Duodenal mucosa (tissue), 2 donors: ENCODE measurements at regions not wholly inside any gene's neighbourhood (a gene's known extent, or its start where the extent isn't known, plus 50 kb on each side); places are given as distances from the start of the nearest gene placed in this dataset.

Experiments
- H3K27ac ChIP-seq: one replicate; pipeline ENCODE4 v1.7.0; 2013; ENCODE audit warnings: low read depth, low read length
- H3K27me3 ChIP-seq, 2 donors: one replicate each; pipeline ENCODE4 v1.7.0; 2013; ENCODE audit warnings: low read length in 2 of 2, control low read depth in 1 of 2; ENCODE audit not compliant: insufficient read depth in 2 of 2, control insufficient read depth in 1 of 2
- H3K36me3 ChIP-seq, 2 donors: one replicate each; pipeline ENCODE4 v1.7.0; 2013; ENCODE audit warnings: low read length in 2 of 2, control low read depth in 1 of 2; ENCODE audit not compliant: insufficient read depth in 2 of 2, control insufficient read depth in 1 of 2
- H3K4me1 ChIP-seq, 2 donors: one replicate each; pipeline ENCODE4 v1.7.0; 2013; ENCODE audit warnings: low read length in 2 of 2, control low read depth in 1 of 2; ENCODE audit not compliant: insufficient read depth in 2 of 2, control insufficient read depth in 1 of 2
- H3K4me3 ChIP-seq, 2 donors: one replicate each; pipeline ENCODE4 v1.7.0; 2013; ENCODE audit warnings: low read length in 2 of 2, low read depth in 1 of 2
- H3K9ac ChIP-seq, 2 donors: one replicate each; pipeline ENCODE4 v1.7.0; 2013; ENCODE audit warnings: low read length in 2 of 2, low read depth in 1 of 2
- H3K9me3 ChIP-seq, 2 donors: one replicate each; pipeline ENCODE4 v1.7.0; 2013; ENCODE audit warnings: low read length in 2 of 2, control low read depth in 1 of 2; ENCODE audit not compliant: control insufficient read depth in 1 of 2

DNA sequence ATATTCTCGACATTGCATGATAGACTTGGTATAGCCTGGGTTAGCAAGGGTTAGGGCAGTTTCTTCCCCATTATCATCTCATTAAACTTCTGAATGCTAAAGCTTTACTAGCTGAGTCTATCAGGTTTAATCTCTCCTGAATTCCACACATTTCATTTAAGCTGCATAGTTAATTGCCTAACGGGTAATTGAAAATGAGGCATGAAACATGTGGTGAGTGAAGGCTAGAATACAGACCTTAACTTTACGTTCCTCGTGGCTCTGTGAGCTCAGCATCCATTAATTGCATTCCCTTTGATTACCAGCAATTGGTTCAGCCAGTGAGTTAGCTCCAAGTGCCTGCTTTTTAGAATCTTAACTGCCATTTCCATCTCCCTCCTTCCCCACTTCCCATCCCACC, 126.5 kb upstream of the MEX3C start:
- H3K27ac ChIP-seq = no peak overlapping the region
- H3K36me3 ChIP-seq = no peaks in the 10 kb centered on the region
- no peaks in the 10 kb centered on the region for H3K4me1 ChIP-seq
- no peak overlapping the region for H3K4me3 ChIP-seq
- no peak overlapping the region for H3K9ac ChIP-seq
- no peaks in the 10 kb centered on the region for H3K9me3 ChIP-seq
- no peaks in the 10 kb centered on the region for H3K27me3 ChIP-seq

DNA sequence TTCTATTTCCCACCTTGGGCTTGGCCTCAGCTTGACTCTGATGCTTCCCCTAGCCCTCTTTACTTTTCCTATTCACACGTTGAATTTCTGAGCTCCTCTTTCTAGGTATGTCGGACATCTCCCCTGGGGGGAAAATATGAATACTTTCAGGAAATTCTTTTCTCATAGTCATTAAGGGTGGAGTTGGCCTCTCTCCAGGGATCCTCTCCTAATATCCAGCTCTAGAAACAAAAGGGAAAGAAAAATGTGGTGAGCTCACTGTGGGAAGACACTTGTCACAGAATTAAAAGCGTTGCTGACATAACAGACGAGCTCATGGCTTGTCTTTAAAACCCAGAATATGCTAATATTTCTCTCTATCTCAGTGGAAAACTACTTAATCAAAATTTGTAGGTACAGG, 132.7 kb upstream of the MEX3C start:
- Histone ChIP-seq H3K36me3 (no peaks in the 10 kb centered on the region), H3K9me3 (no peaks in the 10 kb centered on the region), H3K27ac (no peak overlapping the region), H3K4me3 (no peak overlapping the region), H3K4me1 (no peaks in the 10 kb centered on the region), H3K9ac (no peak overlapping the region), H3K27me3 (no peaks in the 10 kb centered on the region)

DNA sequence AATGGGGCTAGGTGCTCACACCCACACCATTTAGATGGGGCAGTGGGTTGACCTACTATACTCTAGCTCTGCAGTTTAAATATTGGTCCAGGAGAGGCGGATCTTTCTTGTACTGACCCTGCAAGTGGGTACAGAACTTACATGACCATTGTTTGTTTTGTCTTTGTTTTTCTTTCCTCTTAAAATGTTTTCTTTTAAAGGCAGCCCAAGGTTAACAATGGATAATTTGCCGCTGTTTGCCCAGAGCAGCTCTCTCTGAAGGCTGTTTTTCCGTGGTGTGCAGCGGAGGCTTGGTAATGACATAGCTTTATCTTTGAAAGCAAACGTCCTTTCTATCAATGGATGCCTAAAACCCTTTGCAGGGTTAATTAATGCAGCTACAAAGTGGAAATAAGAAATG, 133.3 kb upstream of the MEX3C start:
- Histone ChIP-seq H3K27me3 (no peaks in the 10 kb centered on the region), H3K4me1 (no peaks in the 10 kb centered on the region), H3K9ac (no peak overlapping the region), H3K27ac (no peak overlapping the region), H3K9me3 (no peaks in the 10 kb centered on the region), H3K36me3 (no peaks in the 10 kb centered on the region), H3K4me3 (no peak overlapping the region)

DNA sequence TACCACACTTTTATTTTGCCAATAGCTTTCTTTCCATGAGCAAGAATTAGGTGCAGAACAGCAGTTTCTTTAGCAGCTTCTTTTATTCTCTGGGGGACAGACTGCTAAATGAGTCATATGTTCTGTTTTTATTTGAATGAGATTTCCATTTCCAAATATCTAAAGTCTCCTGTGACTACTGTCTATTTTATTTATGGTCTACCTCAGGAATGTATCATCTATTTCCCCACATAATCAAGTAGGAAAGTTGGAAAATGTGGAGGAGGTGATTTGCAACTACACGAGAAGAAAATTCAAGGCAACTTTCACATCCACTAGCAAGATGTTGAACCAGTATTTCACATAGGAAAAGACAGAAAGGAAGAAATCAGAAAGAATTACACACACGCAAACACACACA, 139.9 kb upstream of the MEX3C start:
- Histone ChIP-seq H3K9ac (no peak overlapping the region), H3K9me3 (no peaks in the 10 kb centered on the region), H3K36me3 (no peaks in the 10 kb centered on the region), H3K4me3 (no peak overlapping the region), H3K27me3 (no peaks in the 10 kb centered on the region), H3K4me1 (peaks cover 0 to 13% of the 10 kb centered on the region in 2 donors), H3K27ac (no peak overlapping the region)

DNA sequence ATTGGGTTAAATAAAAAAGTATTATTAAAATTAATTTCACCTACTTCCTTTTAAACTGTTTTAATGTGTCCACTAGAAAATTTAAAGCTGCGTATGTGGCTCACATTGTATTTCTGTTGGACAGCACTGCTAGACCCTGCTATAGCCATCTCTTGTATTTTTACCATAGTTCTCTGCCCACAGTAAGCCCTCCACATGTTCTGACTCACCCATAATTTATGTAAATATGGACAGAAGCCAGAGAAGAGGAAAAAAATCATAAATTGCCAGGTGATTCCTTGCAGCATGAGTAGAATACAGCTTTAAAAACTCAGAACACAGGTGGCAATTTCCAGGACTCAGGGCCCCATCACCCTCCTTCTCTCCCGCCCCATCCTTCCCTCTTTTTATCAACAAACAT, 142.4 kb upstream of the MEX3C start:
- Histone ChIP-seq H3K36me3 (no peaks in the 10 kb centered on the region), H3K9me3 (no peaks in the 10 kb centered on the region), H3K27me3 (no peaks in the 10 kb centered on the region), H3K27ac (no peak overlapping the region), H3K4me3 (no peak overlapping the region), H3K9ac (no peak overlapping the region), H3K4me1 (peaks cover 0 to 21% of the 10 kb centered on the region in 2 donors)

DNA sequence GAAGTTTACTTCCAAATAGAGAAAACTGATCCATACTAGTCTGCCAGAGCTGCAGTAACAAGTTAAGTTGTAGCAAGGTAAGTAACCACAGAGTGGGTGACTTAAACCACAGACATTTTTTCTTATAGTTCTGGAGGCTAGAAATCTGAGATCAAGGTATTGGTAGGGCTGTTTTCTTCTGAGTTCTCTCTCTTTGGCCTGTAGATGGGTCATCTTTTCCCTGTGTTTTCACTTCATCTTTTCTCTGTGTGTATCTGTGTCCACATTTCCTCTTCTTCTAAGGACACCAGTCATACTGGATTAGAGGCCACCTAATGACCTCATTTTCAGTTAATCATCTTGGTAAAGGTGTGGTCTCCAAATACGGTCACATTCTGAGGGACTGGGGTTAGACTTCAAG, 142.9 kb upstream of the MEX3C start:
- Histone ChIP-seq H3K27ac (no peak overlapping the region), H3K4me3 (no peak overlapping the region), H3K9me3 (no peaks in the 10 kb centered on the region), H3K27me3 (no peaks in the 10 kb centered on the region), H3K36me3 (no peaks in the 10 kb centered on the region), H3K9ac (no peak overlapping the region), H3K4me1 (peaks cover 0 to 21% of the 10 kb centered on the region in 2 donors)

DNA sequence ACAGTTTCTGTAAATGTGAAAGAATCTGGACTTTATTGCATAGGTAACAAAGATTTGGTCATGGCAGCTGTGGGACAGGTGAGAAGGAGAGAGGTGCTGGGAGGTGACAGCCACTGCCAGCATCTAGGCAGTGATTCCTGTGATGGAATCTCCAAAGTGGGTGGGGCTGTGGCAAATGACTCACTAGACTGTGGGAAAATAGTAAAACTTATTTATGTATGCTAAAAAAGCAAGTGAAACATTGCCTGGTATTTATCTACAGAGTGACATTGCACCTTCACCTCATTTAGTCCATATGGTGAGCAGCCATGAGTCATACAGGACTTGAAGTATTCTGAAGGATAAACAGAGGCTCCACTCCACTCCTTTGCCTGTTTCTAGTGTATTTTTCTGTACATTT, 145.3 kb upstream of the MEX3C start:
- Histone ChIP-seq H3K4me3 (no peak overlapping the region), H3K4me1 (peaks cover 0 to 21% of the 10 kb centered on the region in 2 donors), H3K36me3 (no peaks in the 10 kb centered on the region), H3K9me3 (no peaks in the 10 kb centered on the region), H3K27ac (no peak overlapping the region), H3K27me3 (no peaks in the 10 kb centered on the region), H3K9ac (no peak overlapping the region)

DNA sequence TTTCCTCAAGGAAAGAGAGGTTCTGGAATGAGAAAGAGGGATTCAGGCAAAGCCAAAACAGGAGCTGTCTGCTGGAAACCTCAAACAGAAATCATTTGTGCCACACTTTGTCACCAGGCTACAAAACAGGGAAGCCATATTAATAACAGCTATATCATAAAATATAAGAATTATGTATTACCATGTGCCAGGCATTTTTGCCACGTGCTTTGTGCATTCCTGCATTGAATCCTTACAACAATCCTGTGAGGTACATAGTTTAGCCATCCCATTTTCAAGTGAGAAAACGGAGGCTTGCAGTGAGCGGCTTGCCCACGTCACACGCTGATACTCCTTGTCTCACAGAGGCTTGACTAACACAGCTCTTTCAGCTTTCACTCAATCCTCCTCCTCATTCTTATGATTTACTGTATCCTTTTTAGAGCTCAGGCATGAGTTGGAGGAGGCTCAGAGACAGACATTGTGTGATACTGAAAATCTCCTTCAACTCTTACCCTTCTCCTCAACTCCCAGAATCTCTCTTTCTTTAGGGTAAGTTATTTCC, 148.4 kb upstream of the MEX3C start:
- peaks cover 0 to 23% of the 10 kb centered on the region in 2 donors for H3K4me1 ChIP-seq
- H3K9me3 ChIP-seq = no peaks in the 10 kb centered on the region
- H3K27ac ChIP-seq = no peak overlapping the region
- no peak overlapping the region for H3K9ac ChIP-seq
- no peaks in the 10 kb centered on the region for H3K36me3 ChIP-seq
- no peak overlapping the region for H3K4me3 ChIP-seq
- no peaks in the 10 kb centered on the region for H3K27me3 ChIP-seq

DNA sequence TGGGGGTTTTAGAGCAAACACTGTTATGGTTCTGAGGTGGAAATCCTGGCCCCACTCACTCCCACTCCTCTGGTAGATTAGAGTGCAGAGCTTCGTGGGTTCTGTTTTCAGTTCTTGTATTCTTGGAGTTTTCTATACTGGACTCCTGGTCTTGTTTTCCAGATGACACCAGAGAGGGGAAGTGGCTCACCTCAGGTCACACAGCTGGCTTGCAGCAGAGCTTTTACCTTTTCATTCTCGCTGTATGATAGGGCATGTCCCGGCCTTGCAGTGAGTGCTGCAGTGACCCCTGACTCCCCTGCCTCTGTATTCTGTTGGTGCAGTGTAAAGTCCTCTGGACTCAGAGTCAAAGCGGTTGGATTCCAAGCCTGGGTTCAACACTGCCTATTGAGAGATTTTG, 148.9 kb upstream of the MEX3C start:
- no peaks in the 10 kb centered on the region for H3K9me3 ChIP-seq
- no peak overlapping the region for H3K9ac ChIP-seq
- peaks cover 0 to 23% of the 10 kb centered on the region in 2 donors for H3K4me1 ChIP-seq
- H3K27me3 ChIP-seq = no peaks in the 10 kb centered on the region
- H3K27ac ChIP-seq = no peak overlapping the region
- H3K4me3 ChIP-seq = no peak overlapping the region
- no peaks in the 10 kb centered on the region for H3K36me3 ChIP-seq

DNA sequence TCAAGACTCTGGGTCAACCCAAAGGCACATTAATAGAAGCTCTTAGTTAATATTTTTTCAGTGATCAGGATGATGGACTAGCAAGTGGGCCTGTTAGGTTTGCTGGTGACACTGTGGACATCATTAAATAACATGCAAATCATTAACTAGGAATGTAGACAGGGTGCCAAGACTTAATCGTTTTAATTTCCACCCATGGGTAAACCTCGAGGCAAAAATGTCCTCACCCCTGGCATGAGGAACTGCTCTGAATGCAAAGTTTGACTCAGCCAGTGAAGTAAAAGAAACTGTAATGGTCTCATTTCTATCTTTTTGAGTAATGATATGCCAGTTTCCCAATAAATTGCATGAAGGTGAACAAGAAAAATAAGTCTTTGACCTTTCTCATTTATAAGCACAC, 152.6 kb upstream of the MEX3C start:
- Histone ChIP-seq H3K4me1 (peaks cover 0 to 10% of the 10 kb centered on the region in 2 donors), H3K27me3 (no peaks in the 10 kb centered on the region), H3K9me3 (no peaks in the 10 kb centered on the region), H3K27ac (no peak overlapping the region), H3K9ac (no peak overlapping the region), H3K4me3 (no peak overlapping the region), H3K36me3 (no peaks in the 10 kb centered on the region)

DNA sequence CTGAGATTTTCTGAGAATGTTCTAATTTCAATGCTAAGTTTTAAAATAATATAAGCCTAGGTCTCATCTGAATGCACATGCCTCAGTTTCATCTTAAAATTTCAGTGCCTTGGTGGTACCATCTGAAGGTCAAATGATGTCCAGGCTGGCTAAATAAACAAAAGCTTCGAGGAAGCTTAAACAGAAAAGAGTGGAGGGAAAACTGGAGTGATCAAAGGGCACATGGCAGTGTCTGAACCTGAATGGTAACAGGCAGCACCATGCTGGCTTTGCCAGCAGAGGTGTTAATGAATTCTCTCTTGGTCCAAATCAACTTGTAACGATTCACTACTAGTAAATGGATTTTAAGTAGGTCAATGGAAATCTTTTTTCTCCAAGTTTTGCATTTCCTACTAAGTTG, 158.4 kb upstream of the MEX3C start:
- Histone ChIP-seq H3K9ac (no peak overlapping the region), H3K4me3 (no peak overlapping the region), H3K27me3 (no peaks in the 10 kb centered on the region), H3K4me1 (no peaks in the 10 kb centered on the region), H3K9me3 (no peaks in the 10 kb centered on the region), H3K27ac (no peak overlapping the region), H3K36me3 (no peaks in the 10 kb centered on the region)
